Activated effector memory CD4-positive, alpha-beta T cell treated with Interleukin-2 at 50 U/mL for 16 hours (primary cell): ENCODE measurements at regions not wholly inside any gene's neighbourhood (a gene's known extent, or its start where the extent isn't known, plus 50 kb on each side); places are given as distances from the start of the nearest gene placed in this dataset.

ENCODE experiments used
- DNase-seq: peaks from one replicate; pipeline ENCODE4 v3.0.0-alpha.2; 2020

GRCh38 chr4:1462009-1462767 lies 55.9 kb upstream of the NKX1-1 start:
- DNase-seq, result no peak

- DNase-seq, result no peak
Measured at GRCh38 chr4:1460967-1461868, 55.0 kb upstream of the NKX1-1 start.

- no peak for DNase-seq
Measured at GRCh38 chr4:1459722-1460511, 53.7 kb upstream of the NKX1-1 start.

- DNase-seq, result no peak
Measured at GRCh38 chr4:1459081-1459721, 53.0 kb upstream of the NKX1-1 start.

GRCh38 chr4:1458581-1458980 lies 52.3 kb upstream of the NKX1-1 start:
- DNase-seq, result no peak
